Activated CD4-positive, alpha-beta T cell treated with anti-CD3 and anti-CD28 coated beads, Interleukin-2, Interleukin-6, amounts not matched to agents 100 ng/mL and 50 ng/mL, durations not matched to agents 16 hours and 8 hours (primary cell): ENCODE measurements at regions not wholly inside any gene's neighbourhood (a gene's known extent, or its start where the extent isn't known, plus 50 kb on each side); places are given as distances from the start of the nearest gene placed in this dataset.

Source experiments
- DNase-seq: peaks from one replicate; pipeline ENCODE4 v3.0.0-alpha.2; 2020

DNA sequence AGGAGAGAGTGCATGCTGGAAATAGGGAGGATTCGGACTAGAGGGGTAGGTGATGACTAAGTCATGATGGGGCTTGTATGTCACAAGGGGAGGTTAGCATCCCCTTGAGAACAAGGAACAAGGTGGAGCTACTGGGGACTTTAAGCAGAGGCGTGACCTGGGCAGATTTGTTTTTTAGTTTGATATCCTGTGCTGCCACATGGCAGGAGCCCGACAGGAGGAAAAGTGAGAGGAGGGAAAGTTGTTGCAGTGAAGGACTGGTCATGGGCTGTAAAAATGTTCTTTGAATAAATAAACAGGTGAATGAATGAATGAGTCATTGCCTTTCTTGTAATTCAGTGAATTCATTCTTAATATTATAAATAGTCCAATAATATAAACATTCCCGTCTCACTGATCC lies 365.1 kb upstream of the CDH5 start:
- no peak for DNase-seq

DNA sequence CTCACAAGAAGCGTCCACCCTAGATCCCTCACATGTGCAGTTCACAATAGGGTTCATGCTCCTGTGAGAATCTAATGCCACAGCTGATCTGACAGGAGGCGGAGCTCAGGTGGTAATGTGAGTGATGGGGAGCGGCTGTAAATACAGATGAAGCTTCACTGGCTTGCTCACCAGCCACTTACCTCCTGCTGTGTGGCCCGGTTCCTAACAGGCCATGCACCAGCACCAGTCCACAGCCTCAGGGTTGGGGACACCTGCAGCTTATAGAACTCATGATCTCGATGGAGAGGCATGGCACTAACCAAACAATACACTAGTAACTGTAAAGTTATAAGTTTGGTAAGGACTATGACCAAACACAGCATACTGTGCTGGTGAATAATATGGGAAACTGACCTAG lies 368.0 kb upstream of the CDH5 start:
- DNase-seq, result no peak

DNA sequence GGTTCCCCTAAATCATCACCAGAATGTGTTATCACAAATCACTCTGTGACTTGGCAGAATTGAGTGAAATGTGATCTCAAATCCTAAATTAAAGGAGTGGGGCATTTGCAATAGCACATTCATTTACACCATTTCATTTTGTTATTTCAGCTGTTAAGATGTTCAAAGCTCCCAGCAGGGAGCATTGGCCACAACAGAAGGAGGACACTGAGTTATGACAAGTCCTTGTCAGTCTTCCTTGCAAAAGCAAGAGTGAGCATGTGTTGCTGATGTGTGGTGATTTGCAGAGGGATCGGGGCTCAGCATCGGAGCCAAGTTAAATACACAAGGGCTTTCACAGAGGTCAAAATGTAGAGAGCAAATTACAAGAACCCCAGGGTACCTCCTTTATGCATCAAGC lies 372.2 kb upstream of the CDH5 start:
- DNase-seq, result no peak

DNA sequence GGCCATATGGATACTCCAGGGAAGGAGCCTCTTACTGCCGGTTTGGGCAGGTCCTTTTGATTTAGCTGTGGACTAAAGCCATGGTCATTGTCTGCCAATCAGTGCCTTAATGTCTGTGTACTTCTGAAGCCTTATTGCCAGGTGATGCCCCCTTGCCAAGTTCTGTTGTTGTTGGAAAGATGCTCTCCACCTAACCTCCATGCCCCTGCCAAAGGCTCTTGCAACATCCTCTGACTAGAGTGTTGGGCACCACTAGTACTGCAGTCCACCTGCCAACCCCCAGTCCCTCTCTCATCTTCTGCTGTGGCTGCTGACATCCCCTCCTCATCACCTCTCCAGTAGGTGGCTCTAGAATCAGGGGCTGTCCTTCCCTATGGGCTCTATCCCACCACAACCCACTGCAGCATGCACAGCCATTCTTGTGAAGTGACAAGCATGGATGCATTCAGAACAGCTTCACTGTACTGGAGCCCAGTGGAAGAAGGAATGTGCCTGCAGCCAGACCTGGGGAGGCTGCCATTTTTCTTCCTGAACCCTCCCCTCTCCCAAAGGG lies 375.3 kb upstream of the CDH5 start:
- no peak for DNase-seq

DNA sequence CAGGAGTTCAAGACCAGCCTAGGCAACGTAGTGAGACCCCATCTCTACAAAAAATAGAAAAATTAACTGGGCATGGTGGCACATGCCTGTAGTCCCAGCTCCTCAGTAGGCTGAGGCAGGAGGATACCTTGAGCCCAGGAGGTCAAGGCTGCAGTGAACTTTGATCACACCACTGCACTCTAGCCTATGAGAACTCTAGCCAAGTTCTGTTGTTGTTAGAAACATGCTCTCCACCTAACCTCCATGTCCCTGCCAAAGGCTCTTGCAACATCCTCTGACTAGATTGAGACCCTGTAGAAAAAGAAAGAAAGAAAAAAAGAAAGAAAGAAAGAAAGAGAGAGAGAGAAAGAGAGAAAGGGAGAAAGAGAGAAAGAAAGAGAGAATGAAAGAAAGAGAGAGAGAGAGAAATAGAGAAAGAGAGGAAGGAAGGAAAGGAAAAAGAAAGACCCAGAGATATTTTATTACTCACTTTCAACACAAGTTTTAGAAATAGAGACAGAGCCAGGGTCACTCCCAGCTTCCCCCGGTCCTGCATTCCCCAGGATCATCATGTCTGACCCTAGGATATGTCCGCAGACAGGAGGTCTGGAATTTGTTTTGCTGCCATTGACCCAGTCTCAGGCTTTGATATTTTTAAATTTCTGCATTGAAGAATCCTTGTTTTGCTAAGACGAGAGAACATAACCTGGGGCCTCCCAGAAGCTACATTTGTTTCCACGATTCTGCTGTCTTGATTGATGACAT lies 376.5 kb upstream of the CDH5 start:
- DNase-seq, result no peak

DNA sequence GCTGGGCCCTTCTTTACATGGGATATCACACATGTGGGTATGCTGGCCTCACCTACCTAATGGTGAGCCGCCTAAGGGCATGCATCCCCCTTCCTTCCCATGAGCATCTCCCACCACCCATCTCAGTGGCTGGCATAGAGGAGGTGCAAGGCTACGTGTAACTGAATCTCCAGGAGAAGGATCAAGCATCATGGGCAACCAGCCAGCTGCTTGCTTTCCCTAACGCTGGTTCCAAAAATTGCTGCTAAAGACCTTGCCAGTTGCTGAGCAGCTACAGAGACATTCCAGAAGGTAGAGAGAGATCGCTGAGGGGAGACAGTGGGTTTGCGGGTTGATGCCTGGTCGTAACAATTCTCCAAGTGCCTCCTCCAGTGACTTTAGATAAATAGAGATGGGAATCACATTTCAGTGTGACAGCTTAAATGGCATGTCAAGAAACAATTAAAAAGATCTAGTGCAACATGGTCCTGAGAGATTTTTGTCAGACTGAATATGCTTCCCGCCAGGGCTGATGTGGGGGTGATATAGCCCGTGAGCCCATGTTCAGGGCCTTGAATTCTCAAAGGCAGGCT lies 378.4 kb upstream of the CDH5 start:
- DNase-seq, result no peak

DNA sequence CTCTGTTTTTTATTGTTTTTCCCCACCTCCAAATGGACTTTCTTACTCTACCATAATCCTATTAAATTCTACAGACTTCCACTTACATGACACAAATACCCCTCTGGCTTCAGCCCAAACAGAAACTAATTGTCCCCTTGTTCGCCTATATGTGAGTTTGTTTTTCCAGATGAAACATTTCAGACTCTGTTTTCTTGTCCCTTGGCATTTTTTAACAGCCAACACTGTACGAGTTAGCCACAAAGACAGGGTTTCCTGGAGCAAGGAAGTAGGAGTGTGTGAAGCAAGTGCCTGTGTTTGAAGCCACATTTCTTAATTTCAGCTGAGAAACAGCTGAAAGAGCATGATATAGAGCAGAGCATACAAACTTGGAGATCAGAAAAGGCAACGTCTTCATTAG lies 382.2 kb upstream of the CDH5 start:
- DNase-seq, result no peak

DNA sequence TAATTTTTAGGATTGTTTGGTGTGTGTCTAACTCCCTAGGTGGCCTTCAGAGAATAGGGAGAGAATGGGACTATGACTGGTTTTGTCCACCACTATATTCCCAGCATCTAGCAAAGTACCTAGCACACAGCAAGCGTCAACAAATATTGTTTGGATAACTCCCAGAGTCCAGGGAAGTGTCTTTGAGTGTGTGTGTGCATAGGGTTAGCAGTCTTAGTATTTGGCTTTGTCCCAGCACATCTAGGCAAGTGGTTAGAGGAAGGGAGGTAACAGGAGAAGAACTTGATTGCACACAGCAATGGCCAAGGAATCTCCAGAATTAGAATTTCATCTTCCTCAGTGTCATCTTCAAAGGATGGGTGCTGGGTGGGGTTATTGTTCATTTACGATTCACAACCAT lies 385.4 kb upstream of the CDH5 start:
- DNase-seq, result no peak

DNA sequence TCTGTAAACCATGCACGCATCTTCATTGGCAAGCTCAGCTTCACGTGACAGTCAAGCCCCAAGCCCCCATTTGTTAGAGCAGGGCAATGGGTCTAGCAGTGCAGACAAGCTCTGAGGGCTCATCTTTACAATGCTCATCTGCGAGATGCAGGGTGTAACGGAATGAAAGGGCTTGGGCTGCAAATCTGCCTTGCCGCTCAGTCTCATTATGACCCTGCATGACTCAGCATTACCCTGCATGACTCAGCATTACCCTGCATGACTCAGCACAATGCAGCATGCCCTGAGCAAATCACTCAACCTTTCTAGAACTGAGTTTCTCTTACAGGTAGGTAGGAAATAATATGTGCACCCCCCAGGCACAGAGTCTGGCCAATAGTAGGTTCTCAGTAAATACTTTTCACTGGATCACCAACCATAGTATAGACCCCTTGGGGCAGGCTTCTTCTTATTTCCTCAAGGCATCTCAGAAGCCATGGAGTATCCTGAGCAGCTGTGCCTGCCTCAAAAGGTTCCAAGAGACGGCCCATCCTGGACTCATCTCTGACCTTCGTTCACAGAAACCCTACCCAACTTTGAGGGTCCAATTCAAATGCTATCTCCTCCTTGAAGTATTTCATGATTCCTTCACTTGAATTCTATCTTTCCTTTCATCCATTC lies 391.3 kb upstream of the CDH5 start:
- DNase-seq, result peak; percentile 63

DNA sequence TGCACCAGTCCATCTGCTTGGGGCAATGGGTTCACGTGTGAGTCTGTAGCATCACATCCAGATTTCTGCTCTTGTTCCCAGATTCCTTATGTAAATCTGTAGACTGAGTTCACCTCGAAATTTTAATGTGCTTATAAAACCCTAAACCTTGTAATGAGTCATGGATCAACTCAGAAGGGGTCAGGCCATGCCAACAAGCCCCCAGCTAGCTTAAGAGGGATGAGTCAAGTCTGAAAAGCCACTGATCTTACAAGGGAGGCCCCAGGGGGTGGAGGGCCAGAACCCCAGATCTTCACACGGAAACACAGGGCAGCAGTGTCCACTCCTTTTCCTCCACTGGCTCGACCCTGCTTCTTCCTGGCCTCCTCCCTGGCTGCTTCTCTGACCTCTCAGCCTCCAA lies 399.1 kb upstream of the CDH5 start:
- no peak for DNase-seq

DNA sequence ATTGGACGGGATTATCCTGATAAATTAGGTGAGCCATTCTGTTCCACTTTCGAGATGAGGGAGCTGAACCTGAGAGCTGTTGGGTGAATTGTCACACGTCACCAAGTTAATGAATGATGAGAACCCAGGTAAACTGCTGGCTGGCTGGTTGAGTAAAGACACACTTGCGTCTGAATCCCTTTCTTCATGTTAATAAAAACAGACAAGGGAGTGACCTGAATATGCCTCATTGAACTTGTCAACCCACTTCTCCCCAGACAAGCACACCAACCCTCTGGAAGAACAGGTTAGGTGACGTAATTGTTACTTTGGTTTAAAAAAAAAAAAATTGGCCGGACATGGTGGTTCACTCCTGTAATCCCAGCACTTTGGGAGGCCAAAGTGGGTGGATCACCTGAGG lies 400.9 kb upstream of the CDH5 start:
- DNase-seq, result no peak

DNA sequence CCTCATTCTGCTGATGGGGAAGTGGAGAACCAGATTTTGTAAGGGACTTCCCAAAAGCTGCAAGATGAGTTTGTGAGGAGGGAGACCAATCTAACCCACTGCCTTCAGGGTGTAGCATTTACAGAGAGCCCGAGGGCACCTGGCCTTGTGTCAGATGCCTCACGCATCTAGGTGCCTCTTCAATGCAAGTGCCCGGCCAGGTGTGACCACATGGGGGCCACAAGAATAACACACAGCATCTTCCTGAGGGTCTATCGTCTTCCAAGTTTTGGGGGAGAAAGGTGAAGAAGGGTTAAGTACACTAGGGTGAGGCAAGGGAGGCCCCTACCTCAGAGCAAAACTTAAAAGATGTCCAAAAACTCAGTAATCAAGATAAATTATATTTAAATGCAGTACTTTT lies 401.7 kb upstream of the CDH5 start:
- no peak for DNase-seq

DNA sequence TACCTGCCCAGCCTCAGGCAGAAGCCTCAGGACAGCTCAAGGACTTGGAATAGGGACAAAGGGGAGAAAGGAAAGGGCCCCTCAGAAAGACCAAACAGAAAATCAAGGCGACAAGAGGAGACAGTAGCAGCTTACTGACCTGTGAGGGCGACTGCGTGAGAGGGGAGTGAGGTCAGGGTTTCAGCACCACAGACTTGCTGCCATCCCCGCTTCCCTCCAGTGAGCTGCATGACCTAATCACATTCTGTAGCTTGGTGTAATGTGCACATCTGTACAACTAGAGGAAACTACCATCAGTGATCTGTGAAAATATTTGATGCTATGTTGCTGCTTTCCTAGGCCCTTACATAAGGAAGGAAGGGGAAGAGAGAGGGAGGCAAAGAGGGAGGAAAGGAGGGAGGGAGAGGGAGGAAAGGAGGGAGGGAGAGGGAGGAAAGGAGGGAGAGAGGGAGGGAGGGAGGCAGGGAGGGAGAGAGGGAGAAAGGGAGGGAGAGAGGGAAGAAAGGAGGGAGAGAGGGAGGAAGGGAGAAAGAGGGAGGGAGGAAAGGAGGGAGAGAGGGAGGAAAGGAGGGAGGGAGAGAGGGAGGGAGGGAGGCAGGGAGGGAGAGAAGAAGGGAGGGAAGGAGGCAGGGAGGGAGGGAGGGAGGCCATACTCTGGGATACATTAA lies 404.9 kb upstream of the CDH5 start:
- DNase-seq, result no peak

DNA sequence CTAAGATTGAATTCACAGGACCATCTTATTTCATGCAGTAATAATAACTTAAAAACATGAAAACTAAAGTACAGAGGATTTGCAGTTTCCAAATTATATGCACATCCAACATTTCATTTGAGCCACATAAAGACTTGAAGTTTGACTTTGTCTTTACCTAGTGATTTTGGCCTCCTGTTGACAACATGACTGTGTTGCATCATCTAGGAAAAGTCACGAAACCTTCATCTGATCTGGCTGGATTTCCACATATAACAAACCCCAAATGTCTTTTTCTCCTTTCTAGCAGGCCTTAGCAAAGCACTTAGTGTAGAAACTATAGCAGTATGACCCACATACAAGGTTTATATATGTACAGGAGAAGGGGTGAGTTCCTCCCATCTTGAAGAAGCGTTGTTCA lies 406.5 kb upstream of the CDH5 start:
- no peak for DNase-seq

DNA sequence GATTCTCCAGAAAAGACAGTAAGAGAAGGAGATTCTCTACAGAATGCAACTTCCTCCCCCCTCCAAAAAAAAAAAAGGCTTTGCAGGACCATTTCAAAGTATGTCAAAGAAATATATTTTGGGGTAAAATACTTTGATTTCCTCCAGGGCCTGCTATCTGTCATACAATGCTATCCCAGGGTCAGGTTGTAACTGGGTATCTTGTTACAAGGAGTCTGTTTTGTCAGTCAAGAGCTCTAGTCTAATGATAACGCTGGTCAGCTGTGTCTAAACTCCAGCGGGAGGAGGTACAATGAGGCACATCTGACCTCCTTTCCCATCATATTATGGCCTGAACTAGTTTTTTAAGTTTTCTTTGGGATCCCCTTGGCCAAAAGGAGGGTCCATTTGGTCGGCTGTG lies 408.4 kb upstream of the CDH5 start:
- no peak for DNase-seq

DNA sequence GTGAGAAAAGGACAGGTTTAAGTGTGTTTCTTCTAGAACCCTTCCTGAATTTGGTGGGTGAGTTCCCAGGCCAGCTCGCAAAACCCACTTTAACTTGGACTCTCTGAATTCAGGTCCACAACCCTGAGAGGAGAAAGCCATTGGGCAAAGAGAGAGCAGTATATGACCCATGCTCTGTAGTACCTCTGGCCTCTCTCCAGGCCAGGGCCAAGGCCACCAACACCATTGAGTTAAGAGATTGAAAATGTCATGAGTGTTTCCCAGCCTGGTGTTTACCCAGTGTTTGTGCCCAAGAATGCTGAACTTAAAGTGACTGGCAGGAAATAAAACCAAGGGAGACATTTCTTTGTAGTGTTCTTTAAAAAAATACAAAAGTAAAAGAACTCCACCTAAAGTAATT lies 410.4 kb upstream of the CDH5 start:
- DNase-seq, result no peak

DNA sequence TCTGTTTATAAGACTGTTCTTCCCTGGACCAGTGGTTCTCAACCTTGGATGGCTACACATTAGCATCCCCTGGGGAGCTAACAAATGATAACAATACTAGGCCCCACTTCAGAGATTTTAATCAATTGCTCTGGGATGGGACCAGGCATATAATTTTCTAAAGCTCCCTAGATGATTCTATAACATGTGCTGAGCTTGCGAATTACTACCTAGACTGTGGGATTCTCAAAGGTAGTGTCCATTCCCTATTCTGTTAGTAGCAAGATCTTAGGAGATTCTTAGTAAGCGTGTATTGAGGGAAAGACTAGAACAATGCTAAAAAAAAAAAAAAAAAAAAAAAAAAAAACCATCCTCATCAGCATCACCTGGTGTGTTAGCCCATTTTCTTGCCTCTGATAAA lies 412.0 kb upstream of the CDH5 start:
- no peak for DNase-seq

DNA sequence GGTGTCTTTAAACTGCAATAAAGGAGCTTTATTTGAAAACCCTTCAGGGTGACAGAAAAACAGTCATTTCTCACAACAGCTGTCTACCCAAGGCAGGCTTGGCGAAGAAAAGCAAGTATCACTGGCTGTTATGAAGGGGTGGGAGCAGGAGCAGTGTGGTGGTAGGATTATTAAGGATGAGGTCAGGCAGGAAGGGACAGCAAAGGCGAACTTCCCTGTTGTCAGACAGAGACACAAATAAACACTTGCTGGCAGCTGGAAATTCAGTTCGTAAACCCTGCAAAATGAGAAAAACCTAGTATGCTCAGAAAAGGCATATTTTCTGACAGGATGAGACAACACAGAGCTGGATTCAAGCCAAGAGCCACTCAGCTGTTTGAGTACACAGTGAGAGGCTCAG lies 416.3 kb upstream of the CDH5 start:
- DNase-seq, result no peak

DNA sequence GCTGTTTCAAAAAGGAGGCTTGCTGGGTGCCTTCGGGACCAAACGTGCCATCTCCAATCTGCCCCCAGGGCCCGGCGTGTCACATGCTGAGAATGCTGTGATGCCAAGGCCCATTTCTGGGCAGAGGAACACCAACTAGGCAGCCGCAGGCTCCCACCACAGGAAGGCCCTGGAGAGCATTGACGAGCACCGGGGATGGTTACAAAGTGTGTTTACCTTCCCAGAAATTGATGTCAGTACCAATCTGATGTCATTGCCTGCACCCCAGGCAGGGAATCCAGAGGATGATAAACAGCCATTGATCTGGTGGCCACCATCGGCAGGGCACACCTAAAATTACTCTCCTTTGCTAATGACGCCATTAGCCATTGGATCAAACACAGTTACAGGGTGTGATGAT lies 418.1 kb upstream of the CDH5 start:
- no peak for DNase-seq

DNA sequence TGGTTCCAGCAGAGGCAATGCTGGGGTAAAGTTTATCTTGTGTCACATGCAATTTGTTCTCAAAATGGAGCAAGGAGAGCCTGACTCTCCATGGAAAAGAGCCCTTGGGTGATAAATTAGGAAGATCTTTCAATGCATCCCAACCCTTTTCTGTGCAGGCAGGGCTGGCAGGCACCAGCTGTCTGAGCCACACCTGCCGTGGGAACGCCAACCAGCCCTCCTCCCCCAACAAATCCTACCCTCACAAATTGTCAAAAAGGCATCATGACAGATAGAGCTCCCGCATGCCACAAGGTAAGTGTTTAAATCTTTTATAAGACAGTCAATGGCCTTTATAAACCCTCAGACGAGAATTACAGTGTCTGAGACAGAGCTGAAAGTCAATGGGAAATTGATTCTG lies 418.5 kb upstream of the CDH5 start:
- no peak for DNase-seq

DNA sequence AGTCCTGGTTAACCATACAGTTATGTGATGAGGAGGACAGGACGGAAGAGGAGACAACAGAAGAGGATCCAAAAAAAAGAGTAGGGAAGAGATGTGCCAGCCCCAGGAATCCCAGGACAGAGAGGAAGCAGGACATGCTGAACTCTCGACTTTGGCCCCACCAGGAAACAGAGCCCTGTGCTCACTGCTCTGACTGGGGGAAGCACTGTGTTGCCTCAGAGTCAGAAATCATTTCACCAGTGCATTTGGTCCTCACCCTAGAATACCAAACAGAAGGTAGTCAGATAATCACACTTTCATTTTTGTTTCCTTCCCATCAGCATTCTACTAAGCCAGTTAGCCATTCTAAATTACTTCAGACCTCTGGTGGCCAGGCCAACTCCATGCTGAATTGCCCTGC lies 421.0 kb upstream of the CDH5 start:
- DNase-seq, result no peak

DNA sequence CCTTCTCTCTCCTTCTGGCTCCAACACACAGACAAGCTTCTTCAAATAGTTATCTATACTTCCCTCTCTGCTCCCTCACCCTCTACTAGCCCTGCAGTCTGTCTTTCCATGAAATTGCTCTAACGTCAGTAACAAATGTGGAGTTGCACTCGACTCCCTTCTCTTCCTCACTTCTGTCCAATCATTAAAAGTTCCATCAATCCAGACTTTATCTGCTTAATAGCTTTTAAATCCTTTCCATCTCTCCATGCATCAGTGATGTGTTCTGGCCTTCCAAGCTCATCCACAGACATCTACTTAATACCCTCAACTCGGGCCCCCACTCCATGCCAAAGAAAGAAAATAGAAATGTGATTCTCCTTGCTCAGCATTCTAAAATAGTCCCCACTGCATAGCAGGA lies 422.1 kb upstream of the CDH5 start:
- no peak for DNase-seq

DNA sequence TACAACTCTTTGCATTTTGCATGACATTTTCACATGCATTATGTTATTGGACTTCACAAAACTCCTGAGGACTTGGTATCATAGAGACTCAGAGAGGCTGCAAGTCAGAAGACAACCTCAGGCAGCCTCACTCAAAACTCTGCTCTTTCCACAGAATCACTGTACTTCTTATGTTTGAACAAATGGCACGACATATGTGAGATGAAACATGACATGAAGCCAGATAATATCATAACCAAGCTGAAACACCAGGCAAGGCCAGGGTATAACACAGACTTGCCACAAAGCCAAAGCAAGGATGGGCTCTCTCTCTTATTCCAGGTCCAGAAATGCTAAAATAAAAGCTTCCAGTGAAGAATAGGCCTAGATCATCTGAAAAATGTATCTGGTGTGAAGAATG lies 425.8 kb upstream of the CDH5 start:
- DNase-seq, result no peak

DNA sequence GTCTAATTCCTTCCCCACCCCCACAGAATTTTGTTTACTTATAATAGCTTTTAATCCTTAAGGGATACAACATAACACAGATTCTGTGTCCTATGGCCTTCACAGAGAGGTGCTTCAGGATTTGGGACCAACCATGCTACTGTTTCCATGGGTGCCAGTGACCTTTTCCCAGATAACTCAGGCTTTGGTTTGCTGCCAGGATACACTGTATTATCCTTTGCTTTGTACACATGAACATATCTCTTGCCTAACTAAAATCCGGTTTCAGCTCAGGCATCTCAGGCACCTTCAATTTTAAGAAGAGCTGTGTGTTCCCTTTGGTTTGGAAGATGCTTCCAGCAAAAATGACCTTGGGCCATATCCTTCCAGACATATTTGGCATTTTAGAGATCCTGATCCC lies 428.4 kb upstream of the CDH5 start:
- no peak for DNase-seq
